ENCODE measurements at regions not wholly inside any gene's neighbourhood (a gene's known extent, or its start where the extent isn't known, plus 50 kb on each side); places are given as distances from the start of the nearest gene placed in this dataset.

GRCh38 chr4:43782391-43782790 is 666.2 kb downstream of the KCTD8 start:
- DNase-seq (ENCODE audit: low read depth), result no peak

GRCh38 chr4:43816116-43816515 is 632.5 kb downstream of the KCTD8 start:
- no peak for DNase-seq (ENCODE audit: low read depth)

- DNase-seq (ENCODE audit: low read depth), result no peak
These were observed 626.0 kb downstream of the KCTD8 start for GRCh38 chr4:43822621-43823020.

- no peak for DNase-seq (ENCODE audit: low read depth)
These were observed 612.7 kb downstream of the KCTD8 start for GRCh38 chr4:43835869-43836268.

GRCh38 chr4:43837171-43837570 is 611.4 kb downstream of the KCTD8 start:
- no peak for DNase-seq (ENCODE audit: low read depth)

GRCh38 chr4:43837604-43838003 is 611.0 kb downstream of the KCTD8 start:
- DNase-seq (ENCODE audit: low read depth), result no peak

GRCh38 chr4:43842594-43842993 is 606.0 kb downstream of the KCTD8 start:
- DNase-seq (ENCODE audit: low read depth), result no peak

- DNase-seq (ENCODE audit: low read depth), result no peak
These were observed 605.1 kb downstream of the KCTD8 start for GRCh38 chr4:43843501-43843900.

- no peak for DNase-seq (ENCODE audit: low read depth)
These were observed 602.5 kb downstream of the KCTD8 start for GRCh38 chr4:43846111-43846587.

GRCh38 chr4:43853565-43854264 is 594.9 kb downstream of the KCTD8 start:
- no peak for DNase-seq (ENCODE audit: low read depth)

- no peak for DNase-seq (ENCODE audit: low read depth)
These were observed 593.3 kb downstream of the KCTD8 start for GRCh38 chr4:43855283-43855682.

GRCh38 chr4:43864616-43865146 is 583.9 kb downstream of the KCTD8 start:
- no peak for DNase-seq (ENCODE audit: low read depth)

GRCh38 chr4:43867908-43868307 is 580.7 kb downstream of the KCTD8 start:
- DNase-seq (ENCODE audit: low read depth), result no peak

- DNase-seq (ENCODE audit: low read depth), result no peak
These were observed 573.0 kb downstream of the KCTD8 start for GRCh38 chr4:43875655-43876054.

- no peak for DNase-seq (ENCODE audit: low read depth)
These were observed 566.1 kb downstream of the KCTD8 start for GRCh38 chr4:43882470-43882869.

GRCh38 chr4:43886196-43886595 is 562.4 kb downstream of the KCTD8 start:
- DNase-seq (ENCODE audit: low read depth), result no peak

- DNase-seq (ENCODE audit: low read depth), result no peak
These were observed 549.8 kb downstream of the KCTD8 start for GRCh38 chr4:43898836-43899235.

GRCh38 chr4:43903456-43903855 is 545.2 kb downstream of the KCTD8 start:
- no peak for DNase-seq (ENCODE audit: low read depth)

GRCh38 chr4:43918377-43918776 is 530.2 kb downstream of the KCTD8 start:
- DNase-seq (ENCODE audit: low read depth), result no peak

GRCh38 chr4:43932448-43932847 is 516.2 kb downstream of the KCTD8 start:
- DNase-seq (ENCODE audit: low read depth), result no peak

- DNase-seq (ENCODE audit: low read depth), result no peak
These were observed 504.6 kb downstream of the KCTD8 start for GRCh38 chr4:43943998-43944397.

- DNase-seq (ENCODE audit: low read depth), result no peak
These were observed 488.6 kb downstream of the KCTD8 start for GRCh38 chr4:43959976-43960375.

GRCh38 chr4:43968011-43968410 is 480.6 kb downstream of the KCTD8 start:
- no peak for DNase-seq (ENCODE audit: low read depth)

- no peak for DNase-seq (ENCODE audit: low read depth)
These were observed 465.0 kb downstream of the KCTD8 start for GRCh38 chr4:43983610-43984009.
